DND-41 (cell line): ENCODE measurements at regions not wholly inside any gene's neighbourhood (a gene's known extent, or its start where the extent isn't known, plus 50 kb on each side); places are given as distances from the start of the nearest gene placed in this dataset.

Experiments used
- ATAC-seq: fragments of 200-7000 bp; cut with Tn5 transposase; 3 replicates; pipeline ENCODE4 v1.9.1; 2021; ENCODE audit warnings: low read depth; ENCODE audit not compliant: insufficient read depth
- DNase-seq: peaks from one replicate; pipeline ENCODE4 v3.0.0-alpha.2; 2020
- H2AFZ ChIP-seq: 2 replicates; pipeline ENCODE4 v1.6.0; 2012; ENCODE audit warnings: low read depth, low read length
- H3K27ac ChIP-seq: 2 replicates; pipeline ENCODE4 v1.5.1; 2012; ENCODE audit warnings: low read length, inconsistent platforms
- H3K27me3 ChIP-seq: fragments of 200-600 bp; sonication (generic); 2 replicates; pipeline ENCODE4 v1.6.0; 2012; ENCODE audit warnings: low read length, mild to moderate bottlenecking, inconsistent platforms; ENCODE audit not compliant: insufficient read depth, poor library complexity
- H3K36me3 ChIP-seq: 2 replicates; pipeline ENCODE4 v1.5.1; 2012; ENCODE audit warnings: low read length, inconsistent platforms; ENCODE audit not compliant: insufficient read depth
- H3K4me1 ChIP-seq: 2 replicates; pipeline ENCODE4 v1.5.1; 2012; ENCODE audit warnings: mild to moderate bottlenecking, low read length; ENCODE audit not compliant: insufficient read depth
- H3K4me2 ChIP-seq: 2 replicates; pipeline ENCODE4 v1.6.0; 2012; ENCODE audit warnings: mild to moderate bottlenecking, moderate library complexity, low read length, inconsistent platforms; ENCODE audit not compliant: insufficient read depth
- H3K4me3 ChIP-seq, 2 experiments: fragments of 200-600 bp in 1 of 2; shearing (Covaris generic) in 1 of 2; 2 replicates each; pipeline ENCODE4 v1.5.1; 2012 to 2016; ENCODE audit warnings: inconsistent platforms in 2 of 2, low read length in 2 of 2, mild to moderate bottlenecking in 2 of 2, low read depth in 1 of 2, moderate library complexity in 1 of 2
- H3K79me2 ChIP-seq: 2 replicates; pipeline ENCODE4 v1.6.0; 2012; ENCODE audit warnings: low read length, inconsistent platforms; ENCODE audit not compliant: insufficient read depth
- H3K9ac ChIP-seq: 2 replicates; pipeline ENCODE4 v1.6.0; 2012; ENCODE audit warnings: low read depth, mild to moderate bottlenecking, inconsistent platforms, low read length, moderate library complexity
- H3K9me3 ChIP-seq: 2 replicates; pipeline ENCODE4 v1.5.1; 2012; ENCODE audit warnings: low read length, moderate library complexity, mild to moderate bottlenecking, inconsistent platforms; ENCODE audit not compliant: insufficient read depth, severe bottlenecking
- H4K20me1 ChIP-seq: 2 replicates; pipeline ENCODE4 v1.6.0; 2012; ENCODE audit warnings: low read length; ENCODE audit not compliant: insufficient read depth
- EZH2 ChIP-seq: IDR thresholded peaks from 3 replicates; pipeline ENCODE4 v1.6.1; 2012; ENCODE audit warnings: borderline replicate concordance, low read depth, mild to moderate bottlenecking, moderate library complexity, low read length, inconsistent platforms; ENCODE audit not compliant: severe bottlenecking
- TF ChIP-seq, protein P1 (sequence below): IDR thresholded peaks from 2 replicates; pipeline ENCODE4 v1.5.1; 2012; ENCODE audit warnings: borderline replicate concordance, low read length, moderate library complexity, mild to moderate bottlenecking; ENCODE audit not compliant: poor library complexity, severe bottlenecking; ENCODE audit errors: extremely low read depth

DNA sequence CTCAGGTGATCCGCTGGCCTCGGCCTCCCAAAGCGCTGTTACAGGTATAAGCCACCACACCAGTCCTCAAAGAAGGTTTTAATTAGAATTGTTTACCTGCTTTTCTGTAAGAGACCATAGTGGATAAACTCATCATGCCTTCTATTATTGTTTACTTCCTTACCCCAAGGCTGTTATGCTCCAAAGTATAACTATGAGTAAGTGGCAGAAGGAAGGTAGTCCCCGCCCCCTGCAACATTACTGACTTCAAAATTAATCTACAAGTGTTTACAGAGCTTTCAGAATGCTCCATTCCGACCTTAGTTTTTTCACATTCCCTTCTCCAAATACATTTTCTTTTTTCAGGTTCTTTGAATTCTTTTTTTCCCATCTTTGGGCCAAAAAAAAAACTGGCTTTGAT lies 480.5 kb upstream of the NOX3 start:
- H4K20me1 ChIP-seq, result no peaks in the 10 kb centered on the region
- ATAC-seq (no peak), DNase-seq (no peak)
- H3K27me3 ChIP-seq, result no peaks in the 10 kb centered on the region
- no peak overlapping the region for H3K4me3 ChIP-seq
- TF ChIP-seq, protein P1, sequence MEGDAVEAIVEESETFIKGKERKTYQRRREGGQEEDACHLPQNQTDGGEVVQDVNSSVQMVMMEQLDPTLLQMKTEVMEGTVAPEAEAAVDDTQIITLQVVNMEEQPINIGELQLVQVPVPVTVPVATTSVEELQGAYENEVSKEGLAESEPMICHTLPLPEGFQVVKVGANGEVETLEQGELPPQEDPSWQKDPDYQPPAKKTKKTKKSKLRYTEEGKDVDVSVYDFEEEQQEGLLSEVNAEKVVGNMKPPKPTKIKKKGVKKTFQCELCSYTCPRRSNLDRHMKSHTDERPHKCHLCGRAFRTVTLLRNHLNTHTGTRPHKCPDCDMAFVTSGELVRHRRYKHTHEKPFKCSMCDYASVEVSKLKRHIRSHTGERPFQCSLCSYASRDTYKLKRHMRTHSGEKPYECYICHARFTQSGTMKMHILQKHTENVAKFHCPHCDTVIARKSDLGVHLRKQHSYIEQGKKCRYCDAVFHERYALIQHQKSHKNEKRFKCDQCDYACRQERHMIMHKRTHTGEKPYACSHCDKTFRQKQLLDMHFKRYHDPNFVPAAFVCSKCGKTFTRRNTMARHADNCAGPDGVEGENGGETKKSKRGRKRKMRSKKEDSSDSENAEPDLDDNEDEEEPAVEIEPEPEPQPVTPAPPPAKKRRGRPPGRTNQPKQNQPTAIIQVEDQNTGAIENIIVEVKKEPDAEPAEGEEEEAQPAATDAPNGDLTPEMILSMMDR, result no peak
- no peak for TF ChIP-seq EZH2
- H3K4me2 ChIP-seq, result no peak overlapping the region
- H3K9ac ChIP-seq, result no peak overlapping the region
- no peaks in the 10 kb centered on the region for H3K9me3 ChIP-seq
- no peak overlapping the region for H2AFZ ChIP-seq
- H3K79me2 ChIP-seq, result no peaks in the 10 kb centered on the region
- H3K36me3 ChIP-seq, result no peaks in the 10 kb centered on the region
- no peak overlapping the region for H3K27ac ChIP-seq
- no peaks in the 10 kb centered on the region for H3K4me1 ChIP-seq

GRCh38 chr6:155916846-155917624 lies 461.4 kb upstream of the NOX3 start:
- Histone ChIP-seq H3K4me3 (no peak overlapping the region), H2AFZ (no peak overlapping the region), H3K4me2 (no peak overlapping the region), H3K36me3 (no peaks in the 10 kb centered on the region), H3K27me3 (no peaks in the 10 kb centered on the region), H3K9me3 (no peaks in the 10 kb centered on the region), H3K4me1 (no peaks in the 10 kb centered on the region), H3K27ac (no peak overlapping the region), H3K79me2 (no peaks in the 10 kb centered on the region), H3K9ac (no peak overlapping the region), H4K20me1 (no peaks in the 10 kb centered on the region)
- ATAC-seq, result no peak
- DNase-seq, result no peak
- TF ChIP-seq, protein P1, result no peak
- TF ChIP-seq EZH2, result no peak

- H2AFZ ChIP-seq, result no peak overlapping the region
- no peak for DNase-seq
- no peaks in the 10 kb centered on the region for H3K36me3 ChIP-seq
- H3K27me3 ChIP-seq, result no peaks in the 10 kb centered on the region
- no peaks in the 10 kb centered on the region for H3K79me2 ChIP-seq
- no peak for ATAC-seq
- TF ChIP-seq EZH2, result no peak
- TF ChIP-seq, protein P1, result no peak
- no peaks in the 10 kb centered on the region for H3K4me1 ChIP-seq
- H3K4me3 ChIP-seq, result no peak overlapping the region
- H3K27ac ChIP-seq, result no peak overlapping the region
- no peak overlapping the region for H3K4me2 ChIP-seq
- no peaks in the 10 kb centered on the region for H3K9me3 ChIP-seq
- no peak overlapping the region for H3K9ac ChIP-seq
- no peaks in the 10 kb centered on the region for H4K20me1 ChIP-seq
Observed at GRCh38 chr6:155915651-155916050, 460.0 kb upstream of the NOX3 start.
